Activated T-cell treated with anti-CD3 and anti-CD28 coated beads, Interleukin-2, amount 50 U/mL, for 48 hours (primary cell): ENCODE measurements at regions not wholly inside any gene's neighbourhood (a gene's known extent, or its start where the extent isn't known, plus 50 kb on each side); places are given as distances from the start of the nearest gene placed in this dataset.
"Not testable (repeated sequence)": the region's sequence is repeated elsewhere in the genome, so short reads cannot be mapped to it uniquely, and the experiment has no call there.

Source experiments
- DNase-seq, 2 experiments: peaks; one replicate each; pipeline ENCODE4 v3.0.0-alpha.2; 2020

DNA sequence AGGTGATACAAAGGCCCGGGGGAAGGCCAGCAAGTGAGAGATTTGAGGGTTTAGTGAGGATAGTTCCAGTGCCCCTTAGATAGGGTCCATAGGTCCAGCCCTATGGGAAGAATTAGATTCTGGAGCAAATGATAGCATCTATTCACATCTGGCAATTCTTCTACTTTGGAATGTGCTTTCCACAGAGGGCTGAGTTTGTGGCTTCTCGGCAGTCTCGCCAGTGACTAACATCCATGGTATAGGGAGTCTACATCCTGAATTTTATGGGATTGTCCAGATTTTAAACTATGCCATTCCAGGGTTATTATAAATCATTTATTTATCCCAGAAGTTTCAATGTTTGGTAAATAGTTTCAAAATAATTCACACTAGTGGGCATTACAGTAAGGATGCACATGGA is 207.3 kb upstream of the ADO start:
- no peak for DNase-seq

DNA sequence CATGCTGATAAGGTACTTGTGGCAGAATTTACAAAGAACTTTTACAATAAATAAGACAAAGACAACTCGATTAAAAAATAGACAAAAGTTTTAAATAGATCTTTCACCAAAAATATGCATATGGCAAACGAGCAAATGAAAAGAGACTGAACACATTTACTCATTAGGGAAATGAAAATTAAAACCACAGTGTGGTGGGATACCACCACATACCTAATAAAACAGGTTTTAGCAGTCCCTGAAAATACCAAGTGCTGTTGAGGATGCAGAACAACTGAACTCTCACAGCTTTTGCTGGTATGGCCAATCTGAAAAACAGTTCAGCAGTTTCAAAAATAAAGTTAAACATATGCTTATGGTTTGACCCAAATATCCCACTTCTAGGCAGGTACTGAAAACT is 205.4 kb upstream of the ADO start:
- no peak for DNase-seq

DNA sequence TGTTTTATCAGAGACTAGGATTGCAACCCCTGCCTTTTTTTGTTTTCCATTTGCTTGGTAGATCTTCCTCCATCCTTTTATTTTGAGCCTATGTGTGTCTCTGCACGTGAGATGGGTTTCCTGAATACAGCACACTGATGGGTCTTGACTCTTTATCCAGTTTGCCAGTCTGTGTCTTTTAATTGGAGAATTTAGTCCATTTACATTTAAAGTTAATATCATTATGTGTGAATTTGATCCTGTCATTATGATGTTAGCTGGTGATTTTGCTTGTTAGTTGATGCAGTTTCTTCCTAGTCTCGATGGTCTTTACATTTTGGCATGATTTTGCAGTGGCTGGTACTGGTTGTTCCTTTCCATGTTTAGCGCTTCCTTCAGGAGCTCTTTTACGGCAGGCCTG is 198.0 kb upstream of the ADO start:
- DNase-seq = not testable (repeated sequence)

DNA sequence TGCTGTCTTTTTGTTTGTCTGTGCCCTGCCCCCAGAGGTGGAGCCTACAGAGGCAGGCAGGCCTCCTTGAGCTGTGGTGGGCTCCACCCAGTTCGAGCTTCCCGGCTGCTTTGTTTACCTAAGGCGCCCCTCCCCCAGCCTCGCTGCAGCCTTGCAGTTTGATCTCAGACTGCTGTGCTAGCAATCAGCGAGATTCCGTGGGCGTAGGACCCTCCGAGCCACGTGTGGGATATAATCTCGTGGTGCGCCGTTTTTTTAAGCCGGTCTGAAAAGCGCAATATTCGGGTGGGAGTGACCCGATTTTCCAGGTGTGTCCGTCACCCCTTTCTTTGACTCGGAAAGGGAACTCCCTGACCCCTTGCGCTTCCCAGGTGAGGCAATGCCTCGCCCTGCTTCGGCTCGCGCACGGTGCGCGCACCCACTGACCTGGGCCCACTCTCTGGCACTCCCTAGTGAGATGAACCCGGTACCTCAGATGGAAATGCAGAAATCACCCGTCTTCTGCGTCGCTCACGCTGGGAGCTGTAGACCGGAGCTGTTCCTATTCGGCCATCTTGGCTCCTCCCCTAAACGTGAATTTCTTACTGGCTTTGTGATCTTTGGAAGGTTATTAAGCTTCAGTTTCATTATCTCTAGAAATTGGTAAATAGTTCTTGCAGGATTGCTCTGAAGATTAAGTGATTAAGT is 196.2 kb upstream of the ADO start:
- not testable (repeated sequence) for DNase-seq

DNA sequence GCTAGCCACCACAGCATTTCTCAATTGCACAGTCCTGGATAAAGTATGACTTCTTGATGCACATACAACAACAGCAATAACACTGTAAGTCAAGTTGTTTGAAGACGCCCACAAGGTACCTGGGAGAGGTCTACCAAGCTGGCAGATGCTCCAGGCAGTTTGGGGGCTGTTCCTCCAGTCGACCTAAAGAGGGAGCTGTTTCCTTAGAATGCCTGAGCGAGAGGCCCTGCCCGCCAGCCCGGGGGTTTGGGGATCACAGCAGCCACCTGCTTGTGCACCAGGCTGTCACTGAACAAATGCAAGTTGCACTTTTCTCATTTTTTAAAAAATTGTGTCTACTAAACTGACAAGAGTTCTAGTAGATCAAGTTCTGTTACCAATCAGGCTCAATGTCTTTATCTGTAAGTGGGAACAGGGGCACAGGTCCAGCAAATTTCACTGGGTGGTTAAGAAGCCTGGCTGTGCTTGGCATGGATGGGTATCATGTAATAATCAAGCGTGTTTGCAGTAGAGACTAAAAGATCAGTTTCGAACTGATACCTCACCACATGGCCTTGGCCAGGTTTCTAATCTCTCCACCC is 193.8 kb upstream of the ADO start:
- peak; percentile 83 to 86 for DNase-seq

DNA sequence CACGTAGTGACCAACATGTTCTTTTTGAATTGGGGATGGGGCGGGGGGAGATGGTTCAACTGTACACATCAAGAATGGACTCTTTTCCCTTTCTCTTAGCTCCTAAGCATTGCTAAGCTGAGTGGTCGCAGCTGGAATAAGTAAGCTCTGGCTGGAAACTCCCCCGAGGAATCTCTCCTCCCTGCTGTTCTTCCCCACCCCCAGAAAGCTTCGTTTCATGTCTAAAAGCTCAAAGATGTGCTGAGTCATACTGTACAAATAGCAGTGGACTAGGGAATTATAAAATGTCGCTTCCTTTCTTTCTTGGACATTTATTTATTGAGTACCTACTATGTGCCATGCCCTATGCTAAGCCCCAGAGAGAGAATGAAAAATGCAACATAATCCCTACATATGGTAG is 191.1 kb upstream of the ADO start:
- DNase-seq = no peak

DNA sequence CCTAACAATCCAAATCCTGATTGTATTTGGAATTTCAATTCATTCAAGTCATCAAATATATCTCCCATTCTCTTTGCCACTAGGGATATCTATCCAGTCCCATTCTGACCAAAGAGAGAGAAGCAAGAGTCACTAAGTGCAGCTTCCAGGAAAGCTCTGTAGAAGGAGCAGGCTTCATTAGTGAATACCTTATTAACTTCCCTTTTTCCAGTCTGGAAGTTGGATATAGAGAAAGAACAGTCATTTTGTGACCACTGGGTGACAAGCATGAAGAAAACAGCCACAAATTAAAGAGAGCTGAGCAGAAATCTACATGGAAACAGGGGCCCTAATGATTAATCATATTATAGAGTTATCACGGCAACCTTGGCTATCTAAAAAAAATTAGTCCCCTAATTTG is 190.7 kb upstream of the ADO start:
- DNase-seq = no peak

DNA sequence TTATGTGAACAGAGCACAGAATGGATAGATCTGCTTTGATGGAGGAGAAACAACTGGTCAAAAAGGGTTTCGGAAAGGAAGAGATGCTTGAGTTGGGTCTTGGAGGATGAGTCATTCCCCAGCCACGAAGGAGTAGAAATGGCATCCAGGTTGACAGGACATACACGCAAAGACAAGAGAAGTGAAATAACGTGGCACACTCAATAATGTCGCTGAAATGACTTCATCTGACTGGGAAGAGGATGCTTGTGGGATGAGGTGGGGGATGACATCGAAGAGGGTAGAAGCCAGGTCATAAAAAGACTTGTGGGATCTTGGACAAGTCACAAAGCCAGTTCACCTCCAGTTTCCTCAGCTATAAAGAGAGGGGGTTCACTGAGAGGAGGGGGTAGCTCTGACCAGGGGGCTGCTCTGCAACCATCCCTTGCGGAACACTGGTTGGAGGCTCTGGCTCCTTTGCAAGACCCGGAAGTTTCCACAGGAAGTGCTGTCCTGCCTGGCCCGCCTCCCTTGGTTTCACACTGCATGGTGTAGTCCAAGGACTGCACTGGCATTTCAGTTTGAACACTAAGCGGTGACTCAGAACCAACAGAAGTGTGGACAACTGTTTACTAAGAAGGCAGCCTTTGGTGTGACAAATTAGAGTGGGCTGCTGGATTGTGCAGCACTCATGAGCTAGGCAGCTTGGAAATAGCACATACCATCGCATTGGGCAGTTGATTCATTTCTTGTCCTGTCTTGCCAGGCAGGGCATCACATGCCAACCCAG is 189.9 kb upstream of the ADO start:
- peak; percentile 74 to 77 for DNase-seq

DNA sequence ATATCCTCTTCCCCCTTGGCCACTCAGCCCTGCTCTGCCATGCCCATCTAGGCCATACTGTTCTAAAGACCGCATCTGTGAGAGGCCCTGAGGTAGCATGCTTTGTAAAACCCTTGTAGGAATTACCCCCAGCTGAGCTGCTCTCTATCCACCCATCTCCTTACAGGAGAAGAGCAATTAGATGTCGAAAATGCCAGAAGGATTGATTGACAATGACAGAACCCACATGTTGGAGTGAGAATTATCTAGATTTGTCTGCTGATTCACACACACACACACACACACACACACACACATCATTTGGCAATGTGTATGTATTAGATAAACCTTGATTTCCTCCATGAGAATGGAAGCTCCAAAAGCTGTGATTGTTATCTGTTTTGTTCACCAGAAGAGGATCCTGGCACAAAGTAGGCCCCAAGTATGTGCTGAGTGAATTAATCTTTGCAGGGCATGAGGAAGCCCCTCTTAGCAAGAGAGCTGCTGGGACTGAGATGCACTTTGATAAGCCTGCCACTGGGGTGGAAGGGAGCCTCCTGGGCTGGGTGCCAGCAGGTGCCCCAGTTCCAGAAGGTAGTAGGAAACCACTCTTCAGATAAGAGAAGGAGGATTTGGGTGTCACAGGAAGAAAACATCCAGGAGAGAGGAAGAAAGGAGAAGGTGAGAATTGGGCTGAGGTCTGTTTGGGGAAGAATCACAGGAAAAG is 187.5 kb upstream of the ADO start:
- peak in 1 of 2 experiments; percentile 20 for DNase-seq

DNA sequence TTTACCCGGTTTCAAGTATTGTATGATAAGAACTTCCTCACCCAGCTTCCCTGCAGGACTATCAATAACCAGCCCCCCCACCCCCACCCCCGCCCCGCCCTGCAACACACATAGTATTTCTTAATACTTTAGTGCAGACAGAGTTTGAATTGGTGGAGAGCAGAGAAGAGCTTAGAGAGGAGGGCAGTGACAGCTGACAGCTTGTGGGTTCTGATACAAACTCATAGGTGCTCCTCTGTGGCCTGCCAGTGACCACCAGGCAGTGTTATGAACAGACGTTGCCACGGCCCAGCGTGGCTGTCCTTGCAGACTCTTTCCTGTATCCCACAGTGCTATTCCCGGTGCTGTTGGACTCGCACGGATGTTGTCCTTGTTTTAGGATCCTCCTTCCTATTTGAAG is 186.9 kb upstream of the ADO start:
- peak in 1 of 2 experiments; percentile 9 for DNase-seq

DNA sequence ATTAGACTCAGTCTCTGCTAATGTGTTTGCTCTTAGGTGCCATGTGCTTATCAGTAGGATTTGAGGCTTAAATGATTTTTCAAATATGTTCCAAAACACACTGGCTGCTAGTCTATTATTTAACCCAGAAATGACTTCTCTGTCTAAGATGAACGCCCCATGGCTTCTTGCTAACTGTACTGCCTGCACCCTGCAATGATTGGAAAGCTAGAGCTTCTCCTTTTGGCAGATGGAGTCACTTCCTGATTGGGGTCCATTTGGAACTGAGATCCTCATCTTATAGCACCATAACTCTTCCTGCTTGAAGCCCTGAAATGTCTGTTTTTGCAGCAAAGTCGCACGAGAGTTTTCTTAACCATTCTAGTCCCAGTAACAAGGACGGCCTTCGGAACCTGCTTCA is 186.5 kb upstream of the ADO start:
- no peak for DNase-seq

DNA sequence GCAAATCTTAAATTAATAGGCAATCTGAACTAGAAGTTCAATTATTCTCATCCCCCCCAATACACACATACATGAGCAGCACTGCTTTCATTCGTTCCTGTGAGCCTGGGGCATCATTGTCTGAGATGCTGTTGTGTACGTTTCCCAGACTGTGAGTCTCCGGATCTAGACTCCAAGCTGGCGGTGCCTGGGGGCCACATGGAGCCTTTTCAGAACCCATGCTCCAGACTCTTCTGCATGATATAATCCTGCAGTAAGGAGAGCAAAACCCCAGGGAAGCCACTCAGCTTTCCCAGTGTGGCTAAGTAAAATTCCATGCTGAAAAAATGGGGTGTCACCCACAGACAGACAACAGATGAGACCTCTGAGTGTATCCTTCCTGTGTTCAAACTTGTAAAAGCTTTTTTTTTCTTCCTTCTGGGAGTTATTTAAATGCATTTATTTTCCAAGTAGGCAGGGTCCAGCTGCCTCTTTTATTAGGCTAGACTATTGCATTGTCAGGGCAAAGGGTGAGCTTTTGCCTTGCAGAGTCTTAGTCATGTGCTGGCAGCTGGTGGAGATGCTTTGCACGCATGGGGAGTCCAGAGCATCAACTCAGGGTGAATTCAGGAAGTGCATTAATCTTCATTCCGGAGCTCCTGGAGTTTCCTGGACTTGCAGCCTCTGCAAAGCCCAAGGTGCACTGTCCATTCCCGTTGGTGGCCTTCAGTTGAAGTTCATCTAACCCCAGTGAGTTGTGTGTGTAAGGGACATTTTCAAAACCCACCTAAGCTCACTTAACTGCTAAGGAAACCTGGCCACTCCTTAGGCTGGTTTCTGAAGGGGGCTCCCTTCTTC is 185.7 kb upstream of the ADO start:
- DNase-seq = peak in 1 of 2 experiments; percentile 15

DNA sequence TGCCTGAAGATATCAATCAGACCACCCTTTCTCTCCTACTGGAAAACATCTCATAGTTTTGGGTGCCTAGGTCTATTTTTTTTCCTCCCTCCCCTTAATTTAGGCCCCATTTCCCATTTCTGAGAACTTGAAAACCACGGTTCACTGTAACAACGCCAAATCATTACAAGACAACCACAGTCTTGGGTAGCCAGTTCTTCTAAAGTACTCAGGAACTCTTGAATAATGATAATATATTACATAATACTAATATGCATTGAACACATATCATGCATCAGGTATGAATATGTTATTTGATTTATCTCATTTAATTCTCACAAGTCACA is 185.1 kb upstream of the ADO start:
- no peak for DNase-seq

DNA sequence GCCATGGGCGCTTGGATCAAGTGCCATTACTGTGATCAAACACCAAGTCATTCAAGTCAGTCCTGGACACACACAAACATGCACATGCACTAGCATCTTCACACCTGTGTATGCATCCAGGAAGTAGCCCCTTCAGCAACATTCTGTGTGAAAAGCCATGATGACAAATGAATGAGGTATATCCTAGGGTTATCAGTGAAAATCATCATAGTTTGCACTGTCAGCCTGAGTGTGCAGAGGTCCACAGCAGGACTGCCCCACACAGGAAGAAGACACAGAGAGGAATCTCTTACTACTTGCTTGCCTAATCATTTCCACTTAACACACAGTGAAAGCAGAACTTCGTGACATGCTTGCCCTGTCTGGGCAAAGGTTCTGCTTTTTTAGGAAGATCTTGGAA is 184.0 kb upstream of the ADO start:
- DNase-seq = peak in 1 of 2 experiments; percentile 18

DNA sequence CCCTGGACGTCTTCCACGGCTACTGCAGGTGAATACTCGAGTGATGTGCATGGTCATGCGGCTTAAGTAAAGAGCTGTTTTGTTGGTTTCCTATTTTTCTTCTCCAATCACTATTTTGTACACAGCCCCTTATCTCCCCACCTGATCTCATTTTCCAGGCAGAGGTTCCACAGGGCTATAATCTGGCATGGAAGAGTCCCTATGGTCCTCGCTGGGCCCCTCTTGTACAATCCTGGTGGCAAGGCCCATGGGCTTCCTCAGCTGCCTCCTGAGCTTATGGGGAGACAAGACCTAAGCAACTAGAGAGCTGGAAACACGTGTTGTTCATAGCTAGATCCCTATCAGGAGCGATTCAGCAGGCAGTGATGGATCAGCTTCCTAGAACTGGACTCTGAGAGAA is 181.3 kb upstream of the ADO start:
- no peak for DNase-seq

DNA sequence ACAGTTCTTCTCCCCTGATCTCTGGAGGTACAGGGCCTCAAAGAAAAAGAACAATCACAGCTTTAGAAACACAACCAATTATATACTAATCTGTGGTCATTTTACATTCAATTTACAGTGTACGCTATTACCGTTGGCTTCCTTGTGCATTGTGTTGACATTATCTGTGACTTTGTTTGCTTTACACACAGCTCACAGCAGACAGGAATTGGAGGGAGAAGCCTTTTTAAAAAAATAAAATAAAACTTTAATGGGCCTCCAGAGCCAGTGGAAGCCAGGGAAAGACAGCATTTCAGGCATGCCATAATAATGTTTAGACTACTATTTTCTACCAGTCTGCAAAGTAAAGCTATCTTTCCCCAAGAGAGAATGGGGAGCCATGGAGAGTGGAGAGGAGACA is 179.0 kb upstream of the ADO start:
- no peak for DNase-seq

DNA sequence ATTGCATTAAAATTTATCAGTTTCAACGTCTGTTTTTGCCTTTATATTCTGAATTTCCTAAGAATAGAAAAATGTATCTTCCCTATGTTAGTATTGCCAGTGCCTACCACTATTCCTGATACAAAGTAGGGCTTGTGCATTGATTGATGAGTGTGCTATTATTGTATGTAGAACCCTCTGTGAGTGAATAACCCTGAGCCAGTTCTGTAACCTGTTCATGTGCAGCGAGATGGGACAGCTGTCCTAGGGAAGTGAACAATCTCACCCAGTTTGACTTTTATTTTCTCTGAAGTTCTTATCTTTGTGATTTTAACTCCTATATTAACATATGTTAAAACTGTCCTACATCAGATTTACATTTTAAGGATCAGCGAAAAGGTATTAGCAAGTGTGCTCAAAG is 178.4 kb upstream of the ADO start:
- no peak for DNase-seq

DNA sequence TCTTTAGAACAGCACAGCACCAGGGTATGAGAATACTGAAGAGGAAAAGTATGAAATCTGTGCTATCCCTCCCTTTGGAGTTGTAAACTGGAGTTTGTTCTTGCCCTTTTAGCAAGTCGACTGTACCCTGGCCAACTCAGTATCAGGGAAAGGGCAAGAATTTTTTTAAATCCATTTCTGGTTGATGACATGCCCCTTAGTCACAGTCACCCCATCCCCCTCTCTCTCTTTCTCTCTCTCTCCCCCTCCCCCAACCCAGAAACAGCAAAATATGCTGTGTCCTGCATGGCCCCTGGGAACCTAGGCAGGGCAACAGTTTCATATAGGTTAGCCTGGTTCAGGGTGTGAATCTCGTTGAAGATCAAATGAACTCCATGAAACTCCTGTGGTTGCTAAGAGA is 177.7 kb upstream of the ADO start:
- DNase-seq = no peak

DNA sequence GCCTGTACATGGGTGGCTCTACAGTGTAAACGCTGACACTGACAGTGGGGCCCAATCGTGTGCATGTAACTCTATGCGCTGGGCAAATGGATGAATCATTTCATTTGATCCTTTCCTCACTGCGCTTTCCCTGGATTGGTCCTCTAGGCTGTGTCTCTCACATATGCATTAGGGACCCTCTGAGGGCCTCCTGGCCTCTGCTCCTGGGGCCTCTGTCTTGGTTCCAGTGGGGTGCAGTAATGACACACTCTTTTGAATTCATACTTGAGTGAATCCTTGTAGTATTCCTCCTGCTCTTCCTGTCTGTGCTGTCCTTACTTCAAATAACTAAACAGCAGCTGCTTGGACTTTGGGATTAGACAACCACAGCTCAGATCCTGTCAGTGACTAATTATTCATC is 176.5 kb upstream of the ADO start:
- DNase-seq = no peak

DNA sequence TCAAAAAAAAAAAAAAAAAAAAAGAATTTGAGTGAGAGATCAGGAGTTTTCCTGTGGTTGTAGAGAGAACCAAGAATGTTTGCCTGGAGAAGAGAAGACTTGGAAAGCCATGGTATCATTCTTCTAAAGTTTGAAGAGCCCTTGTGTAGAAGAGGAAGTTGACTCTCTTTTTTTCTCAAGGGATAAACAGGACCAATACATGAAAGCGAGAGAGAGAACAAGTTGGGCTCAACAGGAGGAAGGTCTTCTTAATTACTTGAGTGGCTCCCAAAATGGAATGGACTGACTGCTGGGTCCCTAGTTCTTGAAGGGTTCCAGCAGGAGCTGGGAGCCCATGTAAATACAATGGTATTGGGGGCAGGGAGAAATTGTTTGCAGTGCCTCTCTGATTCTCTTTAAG is 173.3 kb upstream of the ADO start:
- no peak for DNase-seq

DNA sequence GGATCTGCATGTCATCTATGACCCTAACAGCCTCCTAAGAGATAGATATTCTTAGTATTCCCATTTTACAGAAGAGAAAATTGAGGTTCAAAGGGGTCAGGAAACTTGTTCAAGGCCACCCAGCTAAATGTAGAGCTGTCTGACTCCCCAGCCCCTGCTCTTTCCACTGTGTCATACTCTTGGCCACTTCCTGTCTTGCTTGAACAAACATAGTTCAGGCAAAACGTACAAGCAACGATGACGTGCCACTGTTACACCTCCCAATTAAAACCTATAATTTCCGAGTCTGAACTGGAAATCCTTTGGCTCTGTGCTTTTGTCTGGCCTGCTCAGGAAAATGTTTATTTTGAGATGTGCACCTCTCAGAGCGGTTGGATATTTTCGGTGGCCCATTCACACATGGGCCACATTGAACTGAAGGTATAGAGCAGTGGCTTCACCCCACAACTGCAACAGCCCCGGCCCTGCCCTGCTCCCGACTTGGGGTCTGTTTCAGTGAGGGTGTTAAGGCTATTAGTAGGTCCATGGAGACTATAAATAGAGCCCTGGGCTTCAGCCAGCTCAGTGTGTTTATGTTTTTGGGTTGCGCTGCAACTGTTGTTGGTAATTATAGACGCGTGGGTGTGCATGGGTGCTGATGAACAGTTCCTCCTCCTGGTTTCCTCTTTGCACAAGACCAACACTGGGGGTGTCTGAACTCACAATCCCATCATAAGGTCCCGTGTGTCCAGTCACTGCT is 172.3 kb upstream of the ADO start:
- peak in 1 of 2 experiments; percentile 44 for DNase-seq

DNA sequence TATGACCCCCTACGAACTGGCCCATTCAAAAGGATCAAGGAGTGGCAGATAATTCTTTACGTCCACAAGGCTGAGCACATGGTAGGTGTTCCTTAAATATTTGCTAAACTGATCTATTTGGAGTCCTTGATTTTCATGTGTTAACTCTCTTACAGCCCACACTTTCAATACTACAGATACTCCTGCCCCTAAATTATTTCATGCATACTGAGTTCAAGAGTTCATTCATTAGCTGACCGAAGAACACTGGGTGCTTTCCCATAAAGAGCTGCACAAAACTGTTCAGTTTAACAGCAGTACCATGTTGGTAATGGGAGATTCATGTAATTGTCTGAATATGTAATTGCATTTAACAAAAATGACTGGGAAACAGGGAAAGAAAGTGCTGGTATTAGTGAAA is 170.5 kb upstream of the ADO start:
- no peak for DNase-seq
